NCI-H774 (cell line): ENCODE measurements at regions not wholly inside any gene's neighbourhood (a gene's known extent, or its start where the extent isn't known, plus 50 kb on each side); places are given as distances from the start of the nearest gene placed in this dataset.
A peak's percentile ranks its signal among the peaks of the same experiment; 100 is the strongest.

Source experiments
- DNase-seq: peaks from one replicate; lab custom pipeline; 2025; lab: John Stamatoyannopoulos, UW

DNA sequence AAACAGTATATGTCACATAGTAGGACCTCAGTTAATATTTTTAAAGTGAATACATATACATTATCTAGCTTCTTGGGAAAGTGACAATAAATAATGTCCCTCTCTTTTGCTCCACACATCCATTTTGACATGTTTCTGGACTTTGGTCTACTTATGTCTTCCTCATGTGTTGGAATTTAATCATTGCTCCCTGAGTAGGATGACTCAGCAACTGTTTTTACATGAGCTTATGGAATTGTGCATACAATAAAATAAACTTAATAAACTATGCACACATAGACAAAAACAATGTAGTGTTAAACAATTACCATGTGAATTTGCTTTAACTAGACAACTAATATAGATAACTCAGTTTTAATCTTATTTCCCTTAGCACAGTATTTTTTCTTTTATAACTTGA is 503.8 kb downstream of the TFAP2B start:
- DNase-seq = no peak

DNA sequence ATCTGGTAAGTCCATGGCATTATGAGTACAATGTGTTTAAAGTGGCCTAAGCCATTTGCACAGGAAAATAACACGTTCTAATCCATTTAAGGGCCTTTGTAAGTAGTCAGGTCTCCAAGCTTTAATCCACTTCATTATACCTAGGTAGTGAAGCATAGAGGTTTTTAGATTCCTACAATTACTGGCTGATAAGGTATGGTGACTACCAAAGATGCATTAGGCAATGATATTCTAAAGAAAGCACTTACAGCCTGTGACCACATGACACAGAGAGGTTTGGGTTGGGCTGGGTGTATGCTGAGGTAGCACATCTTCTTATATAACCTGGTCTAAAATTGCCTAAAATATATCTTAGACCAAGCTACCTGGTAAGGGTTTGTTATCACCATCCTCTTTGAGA is 504.4 kb downstream of the TFAP2B start:
- no peak for DNase-seq

- no peak for DNase-seq
These were observed 512.3 kb downstream of the TFAP2B start for GRCh38 chr6:51330971-51331370.

DNA sequence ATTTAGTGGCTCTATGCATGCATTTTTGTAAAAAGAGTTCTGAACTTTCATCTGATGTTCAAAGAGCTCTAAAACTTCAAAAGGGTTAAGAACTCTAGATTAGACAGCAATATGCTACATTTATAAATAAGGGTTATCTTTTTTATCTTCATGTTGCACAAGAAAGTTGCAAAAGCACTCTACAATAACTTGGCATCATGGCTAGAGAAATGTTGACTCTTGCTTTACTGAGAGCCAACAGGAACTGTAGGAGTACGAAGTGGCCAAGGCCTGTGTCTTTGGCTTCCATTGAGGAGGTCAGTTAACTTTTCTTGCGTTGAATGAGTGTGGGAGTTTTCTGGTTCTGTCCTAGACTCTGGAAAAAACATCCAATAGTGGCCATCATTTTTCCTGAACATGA is 516.9 kb downstream of the TFAP2B start:
- DNase-seq = no peak

DNA sequence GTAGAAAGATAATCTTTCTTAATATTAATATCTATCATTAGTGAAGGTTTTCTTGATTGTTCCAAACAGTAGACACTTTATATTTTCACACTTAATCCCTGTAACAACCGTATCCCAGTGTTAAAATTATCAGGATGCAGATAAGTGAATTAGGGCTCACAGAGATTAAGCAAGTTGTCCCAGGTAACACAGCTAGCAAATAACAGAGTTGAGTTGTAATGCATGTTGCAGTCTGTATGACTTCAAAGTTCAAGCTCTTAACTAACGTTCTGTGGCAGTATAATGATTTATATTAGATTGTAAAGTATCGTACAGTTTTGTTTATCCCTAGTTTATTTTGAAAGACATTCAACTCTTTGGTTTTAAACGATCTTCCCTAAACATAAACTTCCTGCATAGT is 517.5 kb downstream of the TFAP2B start:
- DNase-seq = no peak

DNA sequence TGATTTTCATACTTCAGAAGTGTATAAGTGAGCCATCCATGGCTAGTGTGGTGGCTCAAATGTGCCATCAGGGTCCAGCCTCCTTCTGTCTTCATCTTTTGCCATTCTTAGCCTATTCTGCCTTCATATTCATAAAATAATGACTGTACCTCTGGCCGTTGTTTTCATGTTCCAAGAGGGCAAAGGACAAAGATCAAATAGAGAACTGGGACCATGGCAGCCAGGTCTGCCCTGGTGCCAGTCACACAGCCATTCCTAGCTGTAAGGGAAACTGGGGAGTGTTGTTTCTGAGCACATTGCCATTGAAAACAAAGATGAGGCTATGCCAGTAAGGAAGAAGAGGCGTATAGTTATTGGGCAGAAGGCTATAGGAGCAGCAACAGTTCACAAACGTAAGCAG is 518.6 kb downstream of the TFAP2B start:
- DNase-seq = no peak

DNA sequence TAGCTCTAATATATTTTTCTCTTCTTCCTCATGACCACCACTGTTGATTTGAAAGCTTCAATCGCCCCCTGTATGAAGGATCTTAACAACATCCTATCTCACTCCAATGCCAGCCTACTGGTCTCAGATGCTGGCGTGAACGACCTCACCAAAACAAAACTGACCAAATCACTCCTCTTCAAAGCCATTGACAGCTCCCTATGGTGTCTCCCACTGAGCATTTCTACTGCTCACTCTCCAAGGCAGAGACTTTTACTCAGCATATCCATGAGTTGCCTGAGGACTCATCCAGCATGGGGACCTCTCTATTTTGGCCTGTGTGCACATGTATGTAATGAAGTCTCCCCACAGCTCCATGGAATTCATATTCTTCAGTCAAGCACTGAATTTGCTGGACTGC is 520.4 kb downstream of the TFAP2B start:
- no peak for DNase-seq

GRCh38 chr6:51339728-51340127 is 521.1 kb downstream of the TFAP2B start:
- no peak for DNase-seq

GRCh38 chr6:51342393-51342792 is 523.7 kb downstream of the TFAP2B start:
- no peak for DNase-seq

GRCh38 chr6:51349857-51350256 is 531.2 kb downstream of the TFAP2B start:
- no peak for DNase-seq

DNA sequence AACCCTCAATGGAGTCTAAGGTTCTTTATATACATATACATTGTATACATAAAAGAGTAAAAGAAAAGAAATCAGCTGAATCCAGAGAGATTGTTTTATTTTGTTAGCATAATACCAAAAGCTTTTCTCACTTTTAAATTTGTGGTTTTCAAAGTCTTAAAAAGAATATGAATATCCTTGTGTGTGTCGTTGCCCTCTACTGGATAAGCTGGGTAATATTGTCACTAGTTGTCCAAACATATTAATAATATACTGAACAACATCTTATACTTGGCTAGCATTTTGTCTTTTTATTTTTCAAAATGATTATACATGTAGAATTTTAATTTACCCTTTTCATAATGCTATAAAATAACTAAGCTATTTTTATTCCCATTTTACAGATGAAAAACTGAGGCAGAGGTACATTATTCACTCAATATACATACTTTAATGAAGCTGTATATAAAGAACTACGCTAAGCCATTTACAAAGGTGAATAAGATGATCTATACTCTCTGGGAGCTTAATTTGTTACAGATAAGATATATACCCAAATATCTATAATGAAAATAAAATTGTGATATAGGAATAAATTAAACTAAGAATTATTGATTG is 531.7 kb downstream of the TFAP2B start:
- DNase-seq = peak; percentile 1

- no peak for DNase-seq
These were observed 533.9 kb downstream of the TFAP2B start for GRCh38 chr6:51352506-51353029.

DNA sequence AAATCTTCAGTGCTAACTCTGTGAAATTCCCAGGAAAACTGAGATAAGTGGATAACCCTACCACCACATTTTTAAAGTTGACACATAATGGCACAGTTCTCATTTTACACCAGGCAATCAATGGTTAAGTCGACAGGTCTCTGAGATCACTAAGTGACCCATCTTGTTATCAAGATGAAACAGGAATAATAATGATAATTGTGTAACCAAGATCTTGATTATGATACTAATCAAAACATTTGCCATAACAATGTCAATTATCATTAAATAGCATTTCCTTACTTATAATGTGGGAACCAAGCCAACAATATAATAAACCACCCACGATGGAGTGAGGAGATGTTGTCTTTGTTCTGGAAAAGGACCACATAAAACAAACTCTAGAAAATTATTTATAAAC is 541.6 kb downstream of the TFAP2B start:
- no peak for DNase-seq

DNA sequence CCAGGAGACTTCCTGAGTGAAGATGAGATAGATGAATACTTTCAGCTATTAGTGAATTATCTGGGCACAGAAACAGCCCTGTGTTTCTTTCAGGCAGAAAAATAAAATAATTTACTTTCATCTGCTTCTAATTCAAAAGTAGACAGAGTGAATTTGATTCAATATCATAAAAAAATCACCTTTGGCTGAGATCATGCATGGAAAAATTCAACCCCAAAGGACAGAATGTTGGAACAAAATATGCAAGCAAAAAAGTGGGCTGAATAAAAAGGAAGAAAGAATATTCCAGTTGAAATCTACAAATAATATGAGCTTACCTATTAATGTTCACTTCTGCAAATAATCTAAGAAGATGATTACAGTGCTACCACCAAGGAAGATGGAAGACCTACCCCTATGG is 546.9 kb downstream of the TFAP2B start:
- DNase-seq = no peak

DNA sequence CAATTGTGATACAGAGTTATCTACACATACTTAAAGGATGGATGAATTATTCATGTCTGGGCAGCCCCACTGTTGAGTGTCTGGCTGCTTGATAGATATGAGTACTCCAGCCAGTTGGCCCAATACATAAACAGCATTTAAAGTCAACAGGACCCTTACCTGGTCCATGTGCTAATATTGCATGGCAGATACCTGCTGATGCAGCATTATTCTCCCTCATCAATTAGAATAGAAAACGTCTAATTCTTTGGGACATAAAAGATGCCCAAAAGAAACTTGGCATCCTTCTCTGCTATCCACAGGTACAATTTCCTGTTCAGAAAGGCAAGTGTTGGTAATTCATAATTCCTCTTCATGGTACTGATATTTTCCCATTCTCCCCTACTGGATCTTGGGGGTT is 550.8 kb downstream of the TFAP2B start:
- no peak for DNase-seq

DNA sequence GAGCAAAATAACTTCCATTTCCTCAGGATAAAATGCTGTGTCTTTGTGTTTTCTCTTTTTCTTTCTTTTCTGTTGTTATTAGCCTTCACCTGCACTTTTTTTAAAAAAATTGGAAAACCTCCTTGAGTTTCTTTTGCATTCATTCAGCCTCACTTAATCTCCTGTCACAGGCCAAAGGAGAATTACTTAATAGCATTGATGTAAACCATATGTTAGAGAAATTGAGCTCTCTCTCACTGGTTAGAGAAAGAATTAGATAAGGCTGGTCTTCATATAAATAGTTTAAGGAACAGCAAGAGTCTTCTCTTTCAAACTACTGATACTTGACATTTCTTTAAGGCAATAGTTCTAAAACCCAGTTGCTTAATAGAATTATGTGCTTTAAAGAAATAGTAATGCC is 564.2 kb downstream of the TFAP2B start:
- no peak for DNase-seq

DNA sequence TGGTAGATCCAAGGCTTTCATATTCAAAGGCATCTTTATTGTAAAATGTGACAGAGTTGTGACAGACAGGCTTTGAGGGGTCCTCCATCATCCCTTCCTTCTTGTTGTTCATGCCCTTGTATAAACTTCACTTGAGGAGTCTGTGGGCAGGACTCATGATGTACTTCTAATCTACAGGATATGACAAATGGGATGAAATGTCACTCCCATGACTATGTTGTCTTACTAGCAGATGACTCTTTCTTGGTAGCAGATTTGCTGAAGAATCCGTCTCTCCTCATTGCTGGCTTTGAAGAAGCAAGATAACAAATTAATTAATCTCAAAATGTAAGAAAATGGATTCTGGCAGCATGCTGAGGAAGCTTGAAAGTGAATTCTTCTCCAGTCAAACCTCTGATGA is 566.1 kb downstream of the TFAP2B start:
- no peak for DNase-seq

GRCh38 chr6:51386347-51386836 is 567.7 kb downstream of the TFAP2B start:
- DNase-seq = no peak

DNA sequence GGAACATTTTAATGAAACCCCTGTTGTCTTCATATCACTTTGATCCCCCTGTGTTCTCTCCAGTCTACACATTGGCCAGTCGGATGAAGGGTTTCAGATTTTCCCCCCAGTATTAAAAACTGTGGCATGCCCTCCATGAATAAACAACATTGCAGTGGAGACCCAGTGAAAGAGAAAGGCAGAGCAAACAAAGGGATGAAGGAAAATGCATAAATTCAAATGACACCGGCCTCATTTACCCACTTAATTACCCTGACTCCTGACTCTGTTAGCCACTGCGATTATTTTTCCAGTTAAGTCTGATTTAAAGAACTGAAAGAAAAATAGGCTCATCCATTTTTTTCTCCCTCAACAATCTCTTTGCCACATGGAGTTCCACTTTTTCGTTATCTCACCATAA is 569.2 kb downstream of the TFAP2B start:
- DNase-seq = no peak

DNA sequence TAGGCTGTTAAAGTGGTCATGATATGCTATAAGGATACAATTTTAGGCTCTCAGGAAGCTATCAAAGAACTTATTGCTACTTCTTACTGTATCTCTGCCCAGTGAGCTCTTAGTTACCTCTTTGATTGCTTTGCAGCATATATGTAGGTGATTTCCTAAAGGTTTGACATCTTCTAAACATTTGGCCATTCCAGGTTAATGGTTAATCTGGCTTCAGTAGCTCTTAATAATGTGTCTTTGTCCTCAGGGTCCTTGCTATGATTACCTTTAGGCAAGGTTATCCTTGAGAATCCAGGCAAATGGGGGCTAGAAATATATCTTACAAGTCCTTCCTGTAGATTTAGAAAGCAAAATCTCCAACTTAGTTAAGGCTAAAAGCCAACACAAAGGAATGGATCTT is 575.4 kb downstream of the TFAP2B start:
- no peak for DNase-seq

- no peak for DNase-seq
These were observed 577.9 kb downstream of the TFAP2B start for GRCh38 chr6:51396583-51396982.

- DNase-seq = peak; percentile 81
These were observed 579.5 kb downstream of the TFAP2B start for GRCh38 chr6:51398064-51398705.

- no peak for DNase-seq
These were observed 580.1 kb downstream of the TFAP2B start for GRCh38 chr6:51398793-51399192.

- DNase-seq = no peak
These were observed 591.8 kb downstream of the TFAP2B start for GRCh38 chr6:51410453-51410852.
